ENCODE measurements at regions not wholly inside any gene's neighbourhood (a gene's known extent, or its start where the extent isn't known, plus 50 kb on each side); places are given as distances from the start of the nearest gene placed in this dataset.

DNA sequence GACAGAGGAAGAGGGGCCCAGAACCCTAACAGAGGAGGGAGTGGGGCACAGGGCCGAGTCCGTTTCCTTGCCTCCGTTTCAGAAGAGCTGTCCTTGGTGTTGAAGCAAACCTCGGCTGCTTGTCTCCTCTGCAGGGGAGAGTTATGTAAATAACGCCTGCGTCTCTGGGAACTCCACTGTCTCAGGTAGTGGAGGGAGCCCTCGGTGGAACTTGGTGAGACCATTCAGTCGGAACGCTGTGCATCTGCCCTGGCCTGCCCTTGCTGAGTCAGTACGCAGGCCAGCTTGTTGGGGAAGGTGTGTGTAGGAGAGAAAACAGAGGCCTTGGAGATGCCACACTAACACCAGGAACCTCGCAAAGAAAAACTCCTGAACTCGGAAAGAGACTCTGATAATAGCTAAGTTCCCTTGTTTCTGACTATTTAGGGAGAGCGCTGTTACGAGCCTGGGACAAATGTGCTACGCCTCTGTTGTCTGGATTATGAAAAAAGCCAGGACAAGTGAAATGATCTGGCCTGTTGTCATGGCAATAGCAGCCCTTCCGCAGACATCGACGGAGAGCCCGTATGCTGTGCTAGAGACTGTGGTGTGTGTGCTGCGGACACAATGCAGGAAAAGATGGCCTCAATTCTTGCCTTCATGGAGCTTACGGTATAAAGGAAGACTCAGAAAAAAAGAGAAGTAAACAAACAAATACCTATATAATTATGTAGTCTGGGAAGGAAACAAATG, 94.6 kb upstream of the AKT3 start:
- DNase-seq (ENCODE audit: low read depth in 2 of 2), result no peak

DNA sequence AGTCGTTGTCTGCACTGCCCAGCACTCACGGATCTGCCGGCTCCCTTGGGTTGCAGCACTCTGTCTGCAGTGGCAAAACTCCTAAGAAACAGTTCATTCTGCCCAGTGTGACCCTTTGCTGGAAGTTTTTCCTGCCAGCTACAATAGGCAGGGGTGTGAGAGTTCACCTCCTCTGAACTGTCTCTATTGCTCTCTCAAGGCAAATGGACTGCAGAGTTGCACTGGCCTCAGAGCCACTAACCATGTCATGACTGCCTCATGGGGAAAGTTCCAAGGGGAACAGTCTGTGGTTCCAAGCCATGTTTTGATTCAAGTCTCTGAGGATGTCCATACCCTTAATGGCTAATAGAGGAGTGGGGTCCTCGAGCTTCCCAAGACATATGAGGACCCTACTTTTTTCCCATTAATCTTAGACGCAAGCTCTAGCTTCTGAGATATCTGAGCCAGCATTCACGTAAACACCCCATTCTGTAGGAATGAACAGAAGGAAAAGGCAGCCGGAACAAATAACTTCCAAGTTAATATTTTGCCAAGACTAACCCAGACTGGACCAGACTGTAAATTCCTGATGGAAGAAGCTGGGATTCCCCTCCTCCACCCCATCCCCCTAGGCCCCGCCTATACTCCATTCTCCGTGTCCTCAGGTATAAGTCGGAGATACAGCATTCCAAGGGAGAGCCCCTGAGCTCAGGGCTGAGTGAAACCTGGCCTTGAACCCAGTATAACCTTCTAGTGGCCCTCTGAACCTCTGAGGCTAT, 93.8 kb upstream of the AKT3 start:
- no peak for DNase-seq (ENCODE audit: low read depth in 2 of 2)

DNA sequence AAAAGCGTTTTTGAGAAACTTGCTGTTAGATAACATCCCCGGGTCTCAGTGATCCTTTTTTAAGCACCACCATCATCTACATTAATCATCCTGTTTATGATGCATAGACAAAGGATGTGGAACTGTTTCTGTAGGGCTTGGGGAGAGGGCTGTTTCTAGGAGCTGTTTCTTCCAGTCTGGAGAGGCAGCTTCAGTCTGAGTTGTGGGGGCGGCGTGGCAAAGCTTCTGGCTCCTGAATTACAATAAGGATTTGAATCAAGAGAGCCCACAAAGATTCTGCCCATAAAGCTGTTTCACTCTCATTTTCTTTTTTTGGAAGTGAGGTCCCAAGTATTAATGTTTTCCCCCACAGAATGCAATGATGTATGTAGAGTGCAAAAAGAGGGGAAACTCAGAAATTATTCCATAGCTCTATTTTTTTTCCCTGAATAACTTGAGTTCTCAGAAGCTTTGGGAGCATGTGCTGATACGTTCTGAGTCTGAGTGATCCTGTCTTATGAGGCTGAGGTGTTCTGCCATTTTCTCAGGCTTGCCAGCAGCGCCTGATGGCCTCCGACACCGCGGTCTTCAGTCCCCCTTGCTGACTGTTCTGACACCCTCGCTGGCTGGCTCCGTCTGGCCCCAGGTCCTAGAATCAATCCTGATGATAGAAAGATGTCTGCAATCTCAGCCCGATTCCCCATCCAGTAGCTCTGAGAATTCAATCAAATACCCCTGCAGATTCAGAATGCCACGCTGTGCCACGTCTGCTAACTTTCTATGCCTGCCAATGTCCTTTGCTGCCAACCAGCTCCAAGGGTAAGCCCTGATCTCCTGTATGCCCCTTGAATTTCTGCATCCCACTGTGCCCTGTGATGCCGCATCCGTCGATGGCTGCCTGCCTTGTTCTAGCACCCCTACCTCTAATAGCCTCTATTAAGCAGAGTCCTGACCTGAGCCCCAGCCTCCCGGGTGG, 92.4 kb upstream of the AKT3 start:
- no peak for DNase-seq (ENCODE audit: low read depth in 2 of 2)

DNA sequence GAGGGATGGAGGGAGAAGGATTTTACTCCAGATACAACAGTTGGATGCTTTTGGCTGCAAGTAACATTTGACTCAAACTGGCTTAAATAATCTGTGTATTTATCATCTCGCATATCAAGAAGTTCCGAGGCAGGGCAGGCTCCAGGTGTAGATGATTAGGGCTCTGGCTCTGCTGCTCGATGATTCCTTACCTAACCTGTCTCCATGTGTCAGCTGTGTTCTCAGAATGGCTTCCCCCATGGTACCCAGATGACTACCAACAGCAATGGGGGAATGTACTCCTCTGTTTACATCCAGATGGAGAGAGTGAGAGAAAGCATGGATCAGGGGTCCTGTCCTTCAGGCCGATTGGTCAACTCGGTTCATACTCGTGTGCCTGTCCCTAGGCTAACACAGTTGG, 90.4 kb upstream of the AKT3 start:
- DNase-seq (ENCODE audit: low read depth in 2 of 2), result no peak

DNA sequence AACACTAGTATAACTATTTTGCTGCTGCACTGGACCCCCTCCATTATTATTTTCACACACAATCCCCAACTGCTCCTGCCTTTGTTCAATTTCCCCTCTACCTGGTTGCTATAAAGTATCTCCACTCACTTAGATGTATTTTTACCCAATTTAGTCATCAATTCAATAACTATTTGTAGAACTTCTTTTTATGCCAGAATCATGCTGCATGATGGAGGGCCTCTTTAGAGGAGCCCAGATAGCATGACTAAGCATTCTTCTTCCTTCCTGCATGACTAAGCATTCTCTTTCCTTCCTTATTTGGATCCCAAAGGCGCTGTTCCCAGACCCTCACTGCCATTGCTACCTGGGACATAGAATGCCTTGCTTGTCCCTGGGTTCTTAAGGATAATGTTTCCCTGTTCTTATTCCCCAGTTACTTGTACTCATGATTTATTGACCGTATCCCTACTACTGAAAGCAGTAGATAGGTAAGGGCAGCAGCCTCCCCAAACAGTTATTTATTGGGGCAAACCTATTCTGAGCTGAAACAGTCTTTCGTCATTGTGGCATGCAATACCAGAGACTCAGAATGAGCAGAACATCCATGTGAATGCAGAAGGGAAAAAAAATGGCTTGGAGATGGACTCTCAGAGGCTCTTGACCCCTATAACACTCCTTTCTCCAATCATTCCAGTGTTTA, 89.3 kb upstream of the AKT3 start:
- no peak for DNase-seq (ENCODE audit: low read depth in 2 of 2)

DNA sequence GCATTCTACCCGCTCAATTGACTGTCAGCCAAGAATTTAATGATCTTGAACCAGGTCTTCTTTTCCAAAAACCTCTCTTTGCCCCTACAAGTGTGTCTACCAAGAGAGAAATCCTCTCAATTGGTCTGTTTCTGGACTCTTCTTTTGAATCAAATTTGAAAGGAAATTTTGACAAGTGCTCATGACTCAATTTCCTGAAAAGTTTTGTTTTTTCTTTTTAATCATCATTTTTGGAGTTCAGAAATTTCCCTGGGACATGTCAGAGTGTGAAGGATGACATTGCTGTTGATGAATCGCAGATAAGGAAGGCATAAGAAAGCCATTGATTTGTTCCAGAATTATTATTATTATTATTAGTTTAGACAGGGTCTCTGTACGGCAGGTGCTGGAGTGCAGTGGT, 88.2 kb upstream of the AKT3 start:
- no peak for DNase-seq (ENCODE audit: low read depth in 2 of 2)

DNA sequence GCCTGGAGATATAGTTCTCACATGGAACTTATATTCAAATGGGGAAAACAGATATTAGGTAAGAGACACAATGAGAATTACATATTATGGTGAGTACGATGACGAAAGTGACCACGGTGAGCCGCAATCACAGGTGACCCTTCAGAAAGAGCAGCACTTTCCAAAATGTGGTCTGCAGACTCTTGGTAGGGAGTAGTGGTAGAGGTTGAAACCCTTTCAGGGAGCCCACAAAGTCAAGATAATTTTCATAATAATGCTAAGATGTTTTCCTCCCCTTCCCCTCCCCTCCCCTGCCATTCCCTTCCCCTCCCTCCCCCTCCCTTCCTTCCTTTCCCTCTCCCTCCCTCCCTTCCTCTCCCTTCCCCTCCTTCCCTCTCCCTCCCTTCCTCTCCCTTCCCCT, 83.5 kb upstream of the AKT3 start:
- no peak for DNase-seq (ENCODE audit: low read depth in 2 of 2)

DNA sequence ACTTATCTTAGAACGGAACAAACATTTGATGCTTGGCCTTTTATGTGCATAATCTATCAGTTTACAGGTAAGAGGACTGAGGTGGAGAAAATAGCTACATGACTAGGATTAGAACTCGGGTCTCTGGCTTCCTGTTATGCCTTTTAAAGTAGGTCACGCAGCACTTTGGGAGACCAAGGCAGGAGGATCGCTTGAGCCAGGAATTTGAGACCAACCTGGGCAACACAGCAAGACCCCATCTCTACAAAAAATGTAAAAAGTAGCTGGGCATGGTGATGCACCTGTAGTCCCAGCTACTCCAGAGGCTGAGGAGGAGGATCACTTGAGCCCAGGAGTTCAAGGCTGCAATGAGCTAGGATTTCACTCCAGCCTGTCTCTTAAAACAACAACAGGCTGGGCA, 81.9 kb upstream of the AKT3 start:
- no peak for DNase-seq (ENCODE audit: low read depth in 2 of 2)

DNA sequence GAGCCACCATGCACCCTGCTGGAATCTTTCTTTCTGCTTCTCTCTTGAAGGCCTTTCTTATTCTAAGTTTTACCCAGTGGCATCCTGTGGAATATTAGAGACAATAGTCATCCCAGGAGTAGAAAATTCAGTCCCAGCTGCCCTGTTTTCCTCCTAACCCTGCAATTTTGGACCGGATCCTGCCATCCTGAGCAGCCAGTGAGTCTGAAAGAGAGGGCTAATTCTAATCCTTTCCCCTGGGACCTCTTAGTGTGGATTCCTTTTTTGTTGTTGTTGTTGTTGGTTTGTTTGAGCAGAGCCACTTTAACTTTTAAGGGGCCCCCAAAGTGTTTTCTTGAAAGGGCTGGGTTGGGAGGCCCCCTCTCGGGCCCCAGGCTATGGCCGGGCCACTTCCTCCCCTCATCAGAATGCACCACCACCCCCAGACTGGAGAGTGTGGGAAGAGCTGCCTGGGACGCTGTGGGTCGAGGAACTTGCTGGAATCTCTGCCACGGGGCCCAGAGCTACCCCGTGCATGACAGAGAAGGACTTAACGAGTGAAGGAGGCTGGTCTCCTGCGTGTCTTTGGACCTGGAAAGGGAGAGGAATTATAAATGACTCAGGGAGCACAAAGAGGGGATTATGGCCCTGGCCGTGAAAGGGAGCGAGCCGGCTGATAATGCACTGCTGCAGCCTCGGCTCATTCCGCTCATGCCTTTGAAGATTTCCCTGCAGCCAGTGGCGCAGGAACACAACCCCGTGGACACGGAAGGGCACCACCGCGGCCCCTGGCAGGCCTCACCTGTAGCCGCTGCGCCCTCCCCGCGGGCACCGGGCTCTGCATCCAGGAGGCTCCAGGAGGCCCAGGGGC, 81.0 kb upstream of the AKT3 start:
- no peak for DNase-seq (ENCODE audit: low read depth in 2 of 2)

DNA sequence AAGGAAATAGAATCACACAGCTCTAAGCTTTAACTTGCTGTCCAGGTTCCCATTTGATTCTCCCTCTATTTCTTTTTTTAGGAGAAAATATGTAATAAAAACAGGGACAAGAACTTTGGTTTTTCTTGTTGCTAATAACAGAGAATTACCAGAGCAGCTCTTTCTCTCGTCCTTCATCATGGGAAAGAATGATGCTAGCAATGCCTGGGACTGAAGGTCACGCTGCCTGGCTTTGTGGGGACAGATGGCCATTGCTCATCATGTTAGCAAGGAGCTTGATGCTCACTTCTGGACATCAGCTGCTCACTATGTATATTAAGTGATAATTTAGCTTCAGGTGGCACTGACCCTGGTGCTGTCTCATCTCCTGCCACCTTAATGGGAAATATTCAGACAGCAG, 77.3 kb upstream of the AKT3 start:
- DNase-seq (ENCODE audit: low read depth in 2 of 2), result no peak

DNA sequence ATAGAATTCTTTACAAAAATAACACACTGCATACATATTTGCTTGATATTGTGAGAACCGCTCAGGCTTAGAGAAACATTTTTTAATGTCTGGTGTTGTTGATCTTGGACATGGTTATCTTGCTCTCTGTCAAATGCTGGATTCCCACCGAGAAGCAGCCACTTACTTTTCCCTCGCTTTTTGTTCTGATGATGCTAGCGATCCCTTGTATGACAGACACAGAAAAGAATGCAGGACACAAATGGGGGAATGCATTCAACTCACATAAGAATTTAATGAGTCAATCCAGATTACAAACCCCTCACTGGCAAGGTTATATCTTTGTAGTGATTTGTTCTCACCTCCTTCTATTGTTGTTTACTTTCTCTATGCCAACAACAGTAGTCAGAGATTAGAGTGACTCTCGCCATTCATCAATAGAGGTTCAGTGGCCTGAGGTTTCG, 76.8 kb upstream of the AKT3 start:
- no peak for DNase-seq (ENCODE audit: low read depth in 2 of 2)

DNA sequence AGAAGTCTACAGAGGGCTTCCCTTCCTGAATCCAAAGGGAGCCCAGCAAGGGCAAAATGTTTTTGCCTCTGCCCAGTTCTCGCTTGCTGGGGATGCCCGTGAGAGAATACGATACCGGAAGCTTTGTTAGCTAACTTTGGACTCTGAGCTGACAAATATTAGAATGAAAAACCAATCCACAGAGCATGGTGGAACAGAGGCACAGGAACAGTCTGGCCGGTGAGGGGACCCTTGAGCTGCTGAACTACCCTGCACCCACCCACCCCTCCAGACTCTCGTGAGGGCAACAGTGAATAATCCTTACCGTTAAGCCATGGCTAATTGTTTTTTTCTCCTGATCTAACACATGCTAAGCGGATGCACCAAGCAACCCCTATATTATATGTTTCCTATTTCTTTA, 76.3 kb upstream of the AKT3 start:
- DNase-seq (ENCODE audit: low read depth in 2 of 2), result no peak

DNA sequence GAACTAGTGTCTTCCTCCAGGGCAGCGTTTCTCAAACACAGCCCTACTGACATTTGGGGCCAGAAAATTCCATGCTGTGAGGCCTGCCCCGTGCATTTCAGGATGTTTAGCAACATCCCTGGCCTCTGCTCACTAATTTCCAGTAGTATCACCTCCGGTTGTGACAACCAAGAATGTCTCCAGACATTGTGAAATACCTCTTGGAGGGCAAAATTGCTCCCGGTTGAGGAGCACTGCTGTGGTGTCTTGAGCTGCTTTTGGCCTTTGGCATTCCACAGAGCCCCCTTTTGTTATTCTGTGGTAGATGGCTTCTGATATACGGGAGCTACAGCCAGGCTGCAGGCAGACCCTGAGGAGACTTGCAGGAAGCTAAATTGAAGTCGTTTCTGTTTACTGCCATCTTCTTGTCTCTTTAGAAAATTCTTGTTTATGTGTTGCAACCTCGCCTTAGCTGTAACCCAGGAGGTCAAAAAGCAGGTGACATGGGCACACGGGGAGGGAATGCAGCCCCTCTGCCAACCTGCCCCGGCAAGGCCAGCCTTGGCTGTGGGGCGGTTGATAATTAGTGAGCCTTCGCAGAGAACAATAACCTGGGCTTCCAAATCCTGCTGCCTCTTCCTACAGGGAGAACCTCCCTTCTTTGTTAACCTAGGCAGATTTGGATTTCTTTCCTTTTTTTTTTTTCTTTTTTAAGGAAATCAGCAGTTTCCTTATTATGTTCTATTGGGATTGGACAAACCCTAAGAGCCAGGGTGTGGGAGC, 74.7 kb upstream of the AKT3 start:
- DNase-seq (ENCODE audit: low read depth in 2 of 2), result no peak

DNA sequence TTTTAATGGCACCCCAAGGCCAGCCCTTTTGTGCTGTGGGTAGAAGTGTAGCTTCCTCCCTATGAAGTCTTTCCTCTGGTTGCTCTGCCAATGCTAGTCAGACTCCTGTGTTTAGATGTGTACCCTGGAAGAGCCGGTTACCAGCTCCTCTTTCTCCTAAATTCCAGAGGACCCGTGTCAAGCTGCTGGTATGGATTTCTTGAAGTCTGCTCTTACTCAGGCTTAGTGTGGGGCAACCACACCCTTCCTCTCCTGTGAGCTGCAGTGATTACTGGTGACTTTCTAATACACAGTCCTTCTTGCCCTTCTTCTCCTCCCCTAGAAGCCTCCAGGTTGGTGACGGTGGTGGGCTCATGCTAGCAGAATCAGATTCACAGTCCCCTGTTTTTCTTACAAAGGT, 74.1 kb upstream of the AKT3 start:
- DNase-seq (ENCODE audit: low read depth in 2 of 2), result no peak

DNA sequence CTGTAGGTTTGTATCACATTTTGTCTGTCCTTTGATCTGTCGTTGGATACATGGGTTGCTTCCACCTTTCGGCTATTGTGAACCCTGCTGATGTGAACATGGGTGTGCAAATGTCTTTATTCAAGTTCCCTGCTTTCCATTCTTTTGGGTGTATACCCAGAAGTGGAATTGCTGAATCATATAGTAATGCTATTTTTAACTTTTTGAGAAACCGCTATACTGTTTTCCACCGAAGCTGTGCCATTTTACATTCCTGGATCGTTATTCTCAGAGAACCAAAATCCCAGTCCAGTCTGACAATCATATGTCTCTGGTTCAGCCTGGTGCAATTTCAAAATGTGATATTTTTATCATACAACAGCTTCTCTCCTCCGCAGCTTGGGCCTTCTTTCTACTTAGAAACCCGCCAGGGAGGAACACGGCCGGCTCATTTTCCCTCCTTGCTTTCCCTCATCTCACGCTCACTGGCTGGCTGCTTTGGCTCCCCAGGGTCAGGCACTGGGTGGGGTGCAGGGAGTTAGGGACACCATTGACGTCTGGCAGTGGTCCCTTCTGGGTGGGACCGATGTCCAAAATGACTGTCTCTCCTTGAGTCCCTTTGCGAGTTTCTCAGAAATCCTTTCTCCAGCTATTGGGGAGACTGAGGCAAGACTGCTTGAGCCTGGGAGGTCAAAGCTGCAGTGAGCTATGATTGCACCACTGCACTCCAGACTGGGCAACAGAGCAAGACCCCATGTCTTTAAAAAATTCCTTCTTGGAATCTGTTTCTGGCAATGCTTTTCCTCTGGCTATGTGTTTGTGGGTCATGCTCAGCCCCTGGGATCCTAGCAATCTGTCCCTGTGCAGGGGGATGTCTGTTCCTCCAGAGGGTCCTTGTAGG, 73.5 kb upstream of the AKT3 start:
- DNase-seq (ENCODE audit: low read depth in 2 of 2), result no peak

DNA sequence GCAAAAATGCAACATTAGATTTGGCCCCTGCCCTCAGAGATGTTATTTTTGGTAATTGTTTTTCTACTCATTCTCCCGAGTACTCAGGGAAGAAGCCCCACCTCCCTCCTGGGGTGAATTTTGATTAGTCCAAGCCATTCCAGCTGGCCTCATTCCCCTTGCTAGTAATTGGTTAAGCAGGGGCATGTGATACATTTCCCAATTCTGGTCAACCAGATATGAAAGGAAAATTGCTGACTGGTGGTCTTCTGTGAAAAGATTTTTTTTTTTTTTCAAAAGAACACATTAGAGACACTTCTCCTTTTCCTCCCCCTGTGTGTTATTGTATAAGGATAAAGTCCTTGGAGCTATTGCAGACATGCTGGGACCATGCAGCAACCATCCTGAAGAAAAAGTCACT, 71.1 kb upstream of the AKT3 start:
- DNase-seq (ENCODE audit: low read depth in 2 of 2), result no peak

DNA sequence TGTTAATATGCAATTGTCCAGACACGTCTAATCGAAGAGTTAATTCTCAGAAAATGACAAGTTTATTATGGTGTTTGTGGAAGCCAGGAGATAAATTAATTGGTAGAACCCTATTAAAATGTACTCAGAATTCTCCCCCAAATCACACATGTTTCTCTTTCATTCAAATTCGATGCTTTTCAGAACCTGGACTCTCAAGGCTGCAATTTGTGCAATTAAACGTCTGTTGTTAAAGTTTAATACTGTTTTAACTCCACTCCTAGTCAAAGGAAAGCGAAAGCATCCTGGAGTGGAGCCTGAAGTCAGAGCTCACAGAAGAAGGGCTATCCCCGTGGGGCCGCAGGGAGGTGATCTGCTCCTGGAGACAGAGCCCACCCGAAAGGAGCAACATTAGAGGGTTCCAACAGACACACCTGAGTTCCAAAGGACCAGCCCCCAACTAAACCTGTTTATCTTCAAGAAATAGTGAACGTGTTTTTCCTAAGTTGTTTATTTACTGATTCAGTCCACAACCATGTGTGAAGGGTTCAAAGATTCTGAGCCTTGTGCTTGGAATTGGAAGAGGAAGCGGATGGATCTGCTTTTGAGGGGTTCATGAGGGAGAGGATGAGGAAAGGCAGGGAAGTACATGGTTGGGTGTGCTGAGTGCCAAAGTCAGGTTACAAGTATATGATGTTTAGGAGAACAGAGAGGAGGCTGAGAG, 68.0 kb upstream of the AKT3 start:
- no peak for DNase-seq (ENCODE audit: low read depth in 2 of 2)

DNA sequence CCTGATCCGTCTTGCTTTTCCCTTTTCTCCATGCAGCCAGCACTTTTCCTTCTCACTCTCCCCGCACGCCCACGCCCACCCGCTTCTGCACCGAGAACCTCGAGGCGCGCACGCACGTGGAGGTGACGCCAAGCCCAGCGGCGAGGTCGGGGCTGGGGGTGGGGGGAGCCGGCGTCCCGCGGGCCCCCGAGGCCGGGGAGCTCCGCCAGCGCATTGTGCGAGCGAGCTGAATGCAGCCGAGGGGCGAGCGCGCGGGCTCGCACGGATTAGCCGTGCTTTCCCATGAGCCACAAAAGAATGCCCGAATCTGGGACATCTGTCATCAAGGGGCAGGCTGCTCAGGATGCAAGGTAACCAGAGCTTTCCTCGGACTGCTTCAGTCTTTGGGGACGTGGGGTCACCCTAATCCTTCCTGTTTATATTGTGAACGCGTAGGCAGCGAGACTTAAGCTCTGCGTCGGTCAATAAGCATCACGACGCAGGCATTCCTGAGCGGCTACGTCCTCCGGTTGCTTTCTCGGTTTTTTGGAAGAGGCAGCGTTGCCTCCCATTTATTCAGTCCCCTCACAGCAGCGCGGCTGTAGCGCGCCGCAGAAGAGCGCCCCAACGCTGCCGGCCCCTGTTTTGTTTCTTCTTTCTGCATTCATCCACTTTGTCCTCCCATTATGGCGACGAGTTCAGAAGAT, 67.3 kb upstream of the AKT3 start:
- no peak for DNase-seq (ENCODE audit: low read depth in 2 of 2)
